Right atrium auricular region (tissue), 2 donors: ENCODE measurements at regions not wholly inside any gene's neighbourhood (a gene's known extent, or its start where the extent isn't known, plus 50 kb on each side); places are given as distances from the start of the nearest gene placed in this dataset.

Experiments
- DNase-seq: peaks from one replicate; pipeline ENCODE4 v3.0.0-alpha.2; 2019; ENCODE audit warnings: low spot score
- H3K27ac ChIP-seq, 2 donors: fragments of 200-600 bp; sonication (generic); 1 replicate in 1 of 2; 2 replicates in 1 of 2; pipeline ENCODE4 v1.5.1; 2016 to 2019
- H3K27me3 ChIP-seq, 2 donors: fragments of 200-600 bp; sonication (generic); one replicate each; pipeline versions ENCODE4 v1.5.1 to v1.6.0; 2017 to 2019
- H3K36me3 ChIP-seq: fragments of 200-600 bp; sonication (generic); one replicate; pipeline ENCODE4 v1.5.1; 2016
- H3K4me1 ChIP-seq, 2 donors: fragments of 200-600 bp; sonication (generic); one replicate each; pipeline versions ENCODE4 v1.5.1 to v1.6.0; 2017 to 2019
- H3K4me3 ChIP-seq, 2 donors: fragments of 200-600 bp; sonication (generic); 1 replicate in 1 of 2; 2 replicates in 1 of 2; pipeline ENCODE4 v1.5.1; 2017 to 2019; ENCODE audit warnings: mild to moderate bottlenecking in 1 of 2, moderate library complexity in 1 of 2
- H3K9me3 ChIP-seq, 2 donors: fragments of 200-600 bp; sonication (generic); one replicate each; pipeline ENCODE4 v1.5.1; 2019
- TF ChIP-seq, protein P1 (sequence below), 2 donors: fragments of 200-600 bp; sonication (generic); IDR thresholded peaks; one replicate each; pipeline ENCODE4 v1.5.1; 2019; ENCODE audit warnings: antibody characterized with exemption in 2 of 2

DNA sequence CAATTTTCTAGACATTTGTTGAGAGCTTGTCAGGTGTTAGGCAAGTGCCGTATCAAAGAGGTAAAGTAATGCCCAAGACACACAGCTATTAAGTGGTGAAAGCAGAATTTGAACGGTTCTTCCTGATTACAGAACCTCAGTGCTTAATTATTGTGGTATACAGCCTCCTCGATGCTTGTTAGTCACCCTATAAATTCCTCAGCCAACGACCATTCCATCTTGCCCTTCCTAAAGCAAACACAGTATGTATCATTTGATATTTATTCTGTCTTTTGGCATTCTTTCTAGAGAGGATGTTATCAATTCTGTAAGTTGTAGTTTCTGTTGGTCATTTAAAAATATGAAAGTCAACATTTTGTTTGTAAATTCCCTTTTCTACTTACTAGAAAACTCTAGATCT, 297.8 kb upstream of the BMP2 start:
- no peak overlapping the region for H3K27ac ChIP-seq
- TF ChIP-seq, protein P1, sequence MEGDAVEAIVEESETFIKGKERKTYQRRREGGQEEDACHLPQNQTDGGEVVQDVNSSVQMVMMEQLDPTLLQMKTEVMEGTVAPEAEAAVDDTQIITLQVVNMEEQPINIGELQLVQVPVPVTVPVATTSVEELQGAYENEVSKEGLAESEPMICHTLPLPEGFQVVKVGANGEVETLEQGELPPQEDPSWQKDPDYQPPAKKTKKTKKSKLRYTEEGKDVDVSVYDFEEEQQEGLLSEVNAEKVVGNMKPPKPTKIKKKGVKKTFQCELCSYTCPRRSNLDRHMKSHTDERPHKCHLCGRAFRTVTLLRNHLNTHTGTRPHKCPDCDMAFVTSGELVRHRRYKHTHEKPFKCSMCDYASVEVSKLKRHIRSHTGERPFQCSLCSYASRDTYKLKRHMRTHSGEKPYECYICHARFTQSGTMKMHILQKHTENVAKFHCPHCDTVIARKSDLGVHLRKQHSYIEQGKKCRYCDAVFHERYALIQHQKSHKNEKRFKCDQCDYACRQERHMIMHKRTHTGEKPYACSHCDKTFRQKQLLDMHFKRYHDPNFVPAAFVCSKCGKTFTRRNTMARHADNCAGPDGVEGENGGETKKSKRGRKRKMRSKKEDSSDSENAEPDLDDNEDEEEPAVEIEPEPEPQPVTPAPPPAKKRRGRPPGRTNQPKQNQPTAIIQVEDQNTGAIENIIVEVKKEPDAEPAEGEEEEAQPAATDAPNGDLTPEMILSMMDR (IDR thresholded peaks at IDR 0.05), result no peak
- no peak for DNase-seq

DNA sequence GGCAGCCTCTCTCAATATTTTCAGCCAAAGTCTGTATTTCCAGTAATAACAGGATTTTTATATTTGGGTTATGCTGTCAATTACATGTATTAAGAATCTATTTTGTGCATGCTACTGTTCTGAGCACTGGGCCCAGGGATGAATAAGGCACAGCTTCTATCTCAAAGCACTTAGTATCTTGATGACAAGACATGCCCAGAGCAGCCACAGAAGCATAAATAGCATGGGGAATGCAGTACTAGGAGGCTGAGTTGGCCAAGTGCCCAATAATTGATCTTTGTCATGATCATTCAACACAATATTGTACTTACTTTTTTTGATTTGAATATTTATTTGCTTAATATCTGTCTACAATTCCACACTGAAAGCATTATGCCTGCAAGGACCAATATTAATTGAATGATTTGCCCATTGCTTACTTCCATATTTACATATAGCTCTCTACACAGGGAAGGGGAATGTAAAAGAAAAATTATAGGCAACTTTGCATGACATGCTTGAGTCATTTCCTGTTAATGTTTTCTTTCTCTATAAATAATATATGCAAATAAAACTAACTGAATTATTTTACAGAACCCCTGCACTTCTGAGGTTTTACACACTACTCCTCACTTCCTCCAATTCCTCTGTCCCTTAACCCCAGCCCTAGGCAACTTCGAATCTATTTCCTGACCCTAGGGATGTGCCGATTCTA, 298.9 kb upstream of the BMP2 start:
- H3K36me3 ChIP-seq, result no peaks in the 10 kb centered on the region
- H3K4me3 ChIP-seq, result no peak overlapping the region
- TF ChIP-seq, protein P1 (IDR thresholded peaks at IDR 0.05), result no peak
- H3K9me3 ChIP-seq, result no peaks in the 10 kb centered on the region
- H3K27ac ChIP-seq, result no peak overlapping the region
- H3K27me3 ChIP-seq, result no peaks in the 10 kb centered on the region
- DNase-seq, result no peak
- no peaks in the 10 kb centered on the region for H3K4me1 ChIP-seq

More for the DNA sequence above, 297.8 kb upstream of the BMP2 start:
- Histone ChIP-seq H3K9me3 (no peaks in the 10 kb centered on the region), H3K36me3 (no peaks in the 10 kb centered on the region), H3K4me3 (no peak overlapping the region), H3K4me1 (no peaks in the 10 kb centered on the region), H3K27me3 (no peaks in the 10 kb centered on the region)

DNA sequence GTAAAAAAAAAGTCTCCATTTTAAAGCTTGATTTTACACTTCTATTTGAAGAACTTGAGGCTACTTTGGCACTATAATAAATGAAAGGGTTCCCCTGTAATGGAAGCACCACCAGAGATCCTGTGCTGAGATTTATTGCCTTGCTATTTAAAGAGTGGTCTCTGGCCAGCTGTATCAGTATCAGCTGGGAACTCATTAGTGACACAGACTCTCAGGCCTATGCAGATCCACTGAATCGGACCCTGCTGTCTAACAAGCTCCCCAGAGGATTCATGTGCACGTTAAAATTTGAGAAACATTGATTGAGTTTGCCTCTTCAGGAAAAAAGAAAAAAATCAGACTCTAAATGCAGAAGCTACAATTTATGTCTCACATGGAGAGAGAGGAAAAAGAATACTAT, 299.9 kb upstream of the BMP2 start:
- Histone ChIP-seq H3K9me3 (no peaks in the 10 kb centered on the region), H3K4me1 (no peaks in the 10 kb centered on the region), H3K27me3 (no peaks in the 10 kb centered on the region), H3K27ac (no peak overlapping the region), H3K4me3 (no peak overlapping the region), H3K36me3 (no peaks in the 10 kb centered on the region)
- DNase-seq, result no peak
- TF ChIP-seq, protein P1 (IDR thresholded peaks at IDR 0.05), result no peak

DNA sequence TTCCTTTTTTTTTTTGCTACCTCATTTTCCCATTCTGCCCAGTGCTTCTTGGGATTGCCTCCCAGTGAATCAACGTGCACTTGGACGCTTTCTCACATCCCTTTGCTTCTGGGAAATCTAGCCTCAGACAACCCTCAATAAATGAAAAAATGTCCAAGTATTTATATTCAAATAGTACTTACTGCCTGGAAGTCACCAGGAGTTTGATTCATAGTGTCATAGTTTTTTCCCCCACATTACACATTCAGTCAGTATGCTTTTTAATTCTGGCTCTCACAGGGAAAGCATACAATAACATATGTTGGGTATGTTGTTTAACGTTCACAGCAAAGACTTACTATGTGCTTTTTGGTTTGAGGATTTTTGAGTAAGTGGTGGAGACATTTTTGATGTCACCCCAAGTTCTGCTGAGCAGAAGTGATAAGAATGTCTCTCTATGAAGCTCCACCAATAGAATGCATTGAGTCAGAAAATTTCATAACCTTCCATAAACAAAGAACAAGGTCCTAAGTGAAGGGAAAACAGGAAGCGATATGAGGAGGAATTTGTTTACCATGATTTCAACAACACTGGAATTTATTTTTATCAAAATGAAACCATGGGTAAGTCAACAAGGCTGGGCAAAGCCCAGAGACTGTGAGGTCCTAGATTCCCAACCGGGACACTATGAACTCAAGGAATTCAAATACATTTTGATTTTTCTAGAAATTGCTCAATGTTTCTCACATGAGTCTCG, 301.2 kb upstream of the BMP2 start:
- H3K4me1 ChIP-seq, result no peaks in the 10 kb centered on the region
- H3K36me3 ChIP-seq, result no peaks in the 10 kb centered on the region
- no peak for DNase-seq
- H3K27ac ChIP-seq, result no peak overlapping the region
- H3K9me3 ChIP-seq, result no peaks in the 10 kb centered on the region
- TF ChIP-seq, protein P1 (IDR thresholded peaks at IDR 0.05), result no peak
- H3K4me3 ChIP-seq, result no peak overlapping the region
- H3K27me3 ChIP-seq, result no peaks in the 10 kb centered on the region

DNA sequence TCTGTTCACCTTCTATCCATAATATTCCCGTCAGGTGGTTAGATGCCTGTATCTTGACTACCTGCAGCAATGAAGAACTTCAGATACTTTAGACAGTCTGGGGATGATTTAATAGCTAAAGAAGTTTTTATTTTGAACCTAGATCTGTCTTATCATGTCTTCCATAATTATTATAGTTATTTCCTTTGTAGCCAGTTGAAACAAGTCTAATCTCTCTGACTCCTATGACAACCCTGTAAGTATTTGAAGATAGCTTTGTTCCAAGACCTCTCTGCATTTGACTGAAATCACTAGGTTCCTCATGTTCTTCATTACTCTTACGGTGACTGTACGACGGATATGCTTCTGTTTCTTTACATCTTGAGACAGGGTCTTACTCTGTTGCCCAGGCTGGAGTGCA, 316.6 kb upstream of the BMP2 start:
- DNase-seq, result no peak
- Histone ChIP-seq H3K9me3 (no peaks in the 10 kb centered on the region), H3K4me1 (no peaks in the 10 kb centered on the region), H3K27ac (no peak overlapping the region), H3K36me3 (no peaks in the 10 kb centered on the region), H3K4me3 (no peak overlapping the region), H3K27me3 (no peaks in the 10 kb centered on the region)
- TF ChIP-seq, protein P1 (IDR thresholded peaks at IDR 0.05), result no peak
